NCI-H2227 (cell line): ENCODE measurements at regions not wholly inside any gene's neighbourhood (a gene's known extent, or its start where the extent isn't known, plus 50 kb on each side); places are given as distances from the start of the nearest gene placed in this dataset.
"Not testable (repeated sequence)": the region's sequence is repeated elsewhere in the genome, so short reads cannot be mapped to it uniquely, and the experiment has no call there.

ENCODE experiments used
- DNase-seq: peaks from one replicate; lab custom pipeline; 2025; ENCODE audit not compliant: unreplicated experiment; lab: John Stamatoyannopoulos, UW

GRCh38 chr6:85135376-85136094, 314.3 kb upstream of the NT5E start:
- no peak for DNase-seq

- no peak for DNase-seq
These were observed 315.7 kb upstream of the NT5E start for GRCh38 chr6:85134172-85134571.

GRCh38 chr6:85132091-85132490, 317.8 kb upstream of the NT5E start:
- DNase-seq = no peak

- DNase-seq = no peak
These were observed 319.1 kb upstream of the NT5E start for GRCh38 chr6:85130743-85131142.

GRCh38 chr6:85129881-85130280, 320.0 kb upstream of the NT5E start:
- DNase-seq = no peak

- no peak for DNase-seq
These were observed 321.1 kb upstream of the NT5E start for GRCh38 chr6:85128781-85129180.

GRCh38 chr6:85128256-85128655, 321.6 kb upstream of the NT5E start:
- not testable (repeated sequence) for DNase-seq

- DNase-seq = no peak
These were observed 322.1 kb upstream of the NT5E start for GRCh38 chr6:85127696-85128243.

- no peak for DNase-seq
These were observed 322.8 kb upstream of the NT5E start for GRCh38 chr6:85127168-85127498.

GRCh38 chr6:85126485-85127167, 323.3 kb upstream of the NT5E start:
- peak; percentile 11 for DNase-seq

GRCh38 chr6:85125526-85125925, 324.4 kb upstream of the NT5E start:
- no peak for DNase-seq

GRCh38 chr6:85124472-85125354, 325.2 kb upstream of the NT5E start:
- no peak for DNase-seq

GRCh38 chr6:85121158-85121557, 328.7 kb upstream of the NT5E start:
- no peak for DNase-seq

- DNase-seq = no peak
These were observed 331.1 kb upstream of the NT5E start for GRCh38 chr6:85118652-85119235.

GRCh38 chr6:85118233-85118632, 331.6 kb upstream of the NT5E start:
- no peak for DNase-seq

GRCh38 chr6:85116475-85116874, 333.4 kb upstream of the NT5E start:
- no peak for DNase-seq

- DNase-seq = no peak
These were observed 334.0 kb upstream of the NT5E start for GRCh38 chr6:85115876-85116275.

- DNase-seq = no peak
These were observed 334.5 kb upstream of the NT5E start for GRCh38 chr6:85115376-85115775.

GRCh38 chr6:85114581-85114935, 335.3 kb upstream of the NT5E start:
- no peak for DNase-seq

- no peak for DNase-seq
These were observed 335.8 kb upstream of the NT5E start for GRCh38 chr6:85113934-85114580.

- DNase-seq = no peak
These were observed 337.3 kb upstream of the NT5E start for GRCh38 chr6:85112540-85112939.
